Psoas muscle (tissue), 7 donors: ENCODE measurements at regions not wholly inside any gene's neighbourhood (a gene's known extent, or its start where the extent isn't known, plus 50 kb on each side); places are given as distances from the start of the nearest gene placed in this dataset.

Experiments used
- ATAC-seq, 4 donors: fragments of 200-7000 bp; cut with Tn5 transposase; one replicate each; pipeline ENCODE4 v1.9.1; 2020; ENCODE audit warnings: moderate library complexity in 3 of 4, mild to moderate bottlenecking in 2 of 4
- DNase-seq, 2 donors: peaks; one replicate each; pipeline ENCODE4 v3.0.0-alpha.2; 2020
- H3K27ac ChIP-seq: fragments of 200-600 bp; one replicate; pipeline ENCODE4 v1.8.0; 2022
- H3K27me3 ChIP-seq, 3 donors: fragments of 200-600 bp in 1 of 3; one replicate each; pipeline versions ENCODE4 v1.6.1 to v1.8.0; 2013 to 2022; ENCODE audit warnings: low read length in 2 of 3, mild to moderate bottlenecking in 2 of 3, moderate library complexity in 1 of 3; ENCODE audit not compliant: insufficient read depth in 3 of 3
- H3K36me3 ChIP-seq, 2 donors: fragments of 200-600 bp in 1 of 2; one replicate each; pipeline versions ENCODE4 v1.6.1 to v1.8.0; 2013 to 2022; ENCODE audit warnings: low read depth in 1 of 2, mild to moderate bottlenecking in 1 of 2, moderate library complexity in 1 of 2; ENCODE audit not compliant: insufficient read depth in 1 of 2
- H3K4me1 ChIP-seq: fragments of 200-600 bp; one replicate; pipeline ENCODE4 v1.8.0; 2022
- H3K4me3 ChIP-seq: fragments of 200-600 bp; one replicate; pipeline ENCODE4 v1.8.0; 2022; ENCODE audit warnings: mild to moderate bottlenecking
- H3K9me3 ChIP-seq: fragments of 200-600 bp; one replicate; pipeline ENCODE4 v1.8.0; 2022
- CTCF ChIP-seq: fragments of 200-600 bp; IDR thresholded peaks from one replicate; pipeline ENCODE4 v1.8.0; 2022; ENCODE audit warnings: antibody characterized with exemption
- WGBS, 3 donors: extraction: QIAGEN DNeasy Blood & Tissue Kit; methylation state at CpG; one replicate each; pipeline versions ENCODE4 v1.1.6 to v1.1.7; 2013; 5-methylcytosine and 5-hydroxymethylcytosine counted together
- intact Hi-C, 2 donors: fragments of 100-400 bp; cut with DNase I; formaldehyde crosslinking; loops; one replicate each; pipeline versions ENCODE4 v1.11.0 to v1.14.2; 2022
- donor health status: healthy with polysubstance abuse.
- donor health status: DM: no; HTN: no; CAD: no; lungs with moderate emphysema.
- donor health status: Bipolar disorder and iron deficiency.
- donor health status: healthy.
- donor health status: DM: yes; HTN: yes; CAD: no.
- donor health status: DM: no; HTN: no; CAD: no.
- donor health status: DM: yes; HTN: yes; CAD: no.

- no peaks in the 10 kb centered on the region for H3K36me3 ChIP-seq
- DNase-seq (no peak), ATAC-seq (no peak)
- TF ChIP-seq CTCF: no peak
- no peak overlapping the region for H3K27ac ChIP-seq
- no peaks in the 10 kb centered on the region for H3K9me3 ChIP-seq
- H3K4me3 ChIP-seq: no peak overlapping the region
- H3K27me3 ChIP-seq: peaks cover 0 to 3% (median 0%) of the 10 kb centered on the region in 3 donors
- intact Hi-C loops: no loop called here
- no peaks in the 10 kb centered on the region for H3K4me1 ChIP-seq
Observed at GRCh38 chr12:98018836-98019235, 496.6 kb upstream of the TMPO start.

DNA sequence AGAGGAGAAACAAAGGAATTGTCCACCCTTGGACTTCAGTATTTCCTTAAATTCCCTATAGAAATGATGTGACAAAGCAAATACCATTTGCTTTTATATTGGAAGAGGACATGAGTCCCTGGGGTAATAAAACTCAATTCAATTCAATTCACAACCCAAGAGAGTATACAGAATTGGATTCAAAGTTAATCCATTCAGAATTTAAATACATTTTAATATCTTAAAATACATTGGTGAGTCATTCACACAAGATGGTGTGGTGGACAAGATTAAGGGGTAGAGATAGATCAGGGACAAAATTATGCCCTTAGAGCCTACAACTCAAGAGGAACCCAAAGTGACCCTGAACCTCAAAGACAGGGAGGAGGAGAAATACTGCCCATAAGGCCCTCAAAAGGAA is 495.0 kb upstream of the TMPO start:
- ATAC-seq (no peak), DNase-seq (no peak)
- no peak overlapping the region for H3K27ac ChIP-seq
- no peaks in the 10 kb centered on the region for H3K9me3 ChIP-seq
- no peaks in the 10 kb centered on the region for H3K4me1 ChIP-seq
- intact Hi-C loops: no loop called here
- peaks cover 0 to 3% (median 2%) of the 10 kb centered on the region in 3 donors for H3K27me3 ChIP-seq
- no peak for TF ChIP-seq CTCF
- H3K4me3 ChIP-seq: no peak overlapping the region
- no peaks in the 10 kb centered on the region for H3K36me3 ChIP-seq

- DNase-seq: no peak
- ATAC-seq: no peak
- Histone ChIP-seq H3K4me1 (no peaks in the 10 kb centered on the region), H3K4me3 (no peak overlapping the region), H3K27me3 (peaks cover 0 to 3% (median 2%) of the 10 kb centered on the region in 3 donors), H3K36me3 (no peaks in the 10 kb centered on the region), H3K27ac (no peak overlapping the region), H3K9me3 (no peaks in the 10 kb centered on the region)
- intact Hi-C loops: no loop called here
- TF ChIP-seq CTCF: no peak
Observed at GRCh38 chr12:98022961-98023360, 492.4 kb upstream of the TMPO start.

DNA sequence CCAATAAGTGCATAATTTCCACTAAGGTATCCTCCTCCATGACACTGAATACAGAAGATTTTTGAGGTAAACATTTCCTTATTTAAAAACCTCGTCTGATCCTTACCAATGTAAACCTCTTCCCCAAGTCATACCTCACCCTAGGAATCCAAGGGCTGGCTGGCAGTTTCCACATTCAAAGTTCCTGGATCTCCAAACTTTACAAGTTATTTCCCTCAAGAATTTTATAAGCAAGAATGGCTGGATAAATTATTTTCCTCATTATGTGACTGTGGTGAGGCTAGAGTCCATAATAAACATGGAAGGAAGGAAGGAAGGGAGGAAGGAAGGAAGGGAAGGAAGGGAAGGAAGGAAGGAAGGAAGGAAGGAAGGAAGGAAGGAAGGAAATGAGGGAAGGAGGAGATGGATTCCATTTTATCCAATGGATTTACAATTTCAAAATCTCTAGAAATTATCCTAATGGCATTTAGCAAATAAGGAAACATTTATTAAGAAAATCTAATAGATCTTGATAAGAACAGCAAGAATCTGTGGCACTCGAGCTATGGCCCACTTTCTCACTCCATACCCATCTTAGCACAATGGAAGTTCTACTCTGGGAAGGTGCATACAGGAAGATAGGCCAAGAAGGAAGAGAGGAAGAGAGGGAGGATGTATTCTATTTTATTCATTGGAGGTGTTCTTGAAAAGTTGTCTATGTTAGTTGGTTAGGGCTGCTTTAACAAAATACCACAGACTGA is 477.8 kb upstream of the TMPO start:
- Histone ChIP-seq H3K27me3 (no peaks in the 10 kb centered on the region), H3K4me1 (no peaks in the 10 kb centered on the region), H3K36me3 (no peaks in the 10 kb centered on the region), H3K27ac (no peak overlapping the region), H3K4me3 (no peak overlapping the region), H3K9me3 (peaks cover 14% of the 10 kb centered on the region)
- 49 to 80% (median 57%) methylated on average over 2 of the region's 2 CpGs for WGBS, 3 donors
- no peak for TF ChIP-seq CTCF
- intact Hi-C loops: no loop called here
- DNase-seq (no peak), ATAC-seq (no peak)

DNA sequence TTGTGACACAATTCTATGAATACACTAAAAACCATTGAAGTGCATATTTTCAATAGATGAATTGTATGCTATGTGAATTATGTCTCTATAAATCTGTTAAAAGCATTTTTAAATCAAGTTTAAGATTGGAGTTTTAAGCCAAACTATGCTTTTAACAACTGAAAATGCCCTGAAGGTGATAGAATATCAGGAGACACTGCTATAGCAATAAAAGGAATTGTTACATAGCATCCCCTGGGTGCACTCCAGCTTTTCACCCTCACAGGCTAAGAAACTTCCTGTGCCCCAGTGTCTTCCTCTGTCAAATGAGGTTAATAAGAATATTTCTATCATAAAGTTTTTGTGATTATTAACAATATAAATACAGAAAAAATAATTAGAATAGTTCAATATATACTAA is 472.7 kb upstream of the TMPO start:
- H3K27me3 ChIP-seq: no peaks in the 10 kb centered on the region
- H3K4me3 ChIP-seq: no peak overlapping the region
- DNase-seq (no peak), ATAC-seq (no peak)
- no peak overlapping the region for H3K27ac ChIP-seq
- no peaks in the 10 kb centered on the region for H3K4me1 ChIP-seq
- TF ChIP-seq CTCF: no peak
- intact Hi-C loops: no loop called here
- H3K36me3 ChIP-seq: no peaks in the 10 kb centered on the region
- H3K9me3 ChIP-seq: peaks cover 14% of the 10 kb centered on the region
